H1 (cell line): ENCODE measurements at regions not wholly inside any gene's neighbourhood (a gene's known extent, or its start where the extent isn't known, plus 50 kb on each side); places are given as distances from the start of the nearest gene placed in this dataset.

ENCODE experiments used
- CTCF ChIA-PET: fragments of 300-600 bp; sonication (Branson Sonifier 250); formaldehyde crosslinking; loops from one replicate; lab custom pipeline; 2021; ENCODE audit not compliant: partially characterized antibody; lab: Charles Lee
- POLR2A ChIA-PET: fragments of 300-600 bp; sonication (Branson Sonifier 250); formaldehyde crosslinking; loops from one replicate; lab custom pipeline; 2021; ENCODE audit warnings: inconsistent platforms; ENCODE audit not compliant: partially characterized antibody; lab: Charles Lee
- DNase-seq, 2 experiments: peaks; one replicate each; pipeline versions ENCODE4 v3.0.0 to v3.0.0-alpha.2; 2010 to 2022; ENCODE audit warnings: low spot score in 2 of 2, low read depth in 1 of 2, mixed read lengths in 1 of 2
- FAIRE-seq: peaks from 2 replicates; lab custom pipeline; 2011; peaks lifted over from hg19 to GRCh38; lab: Jason Lieb, UNC
- H2AFZ ChIP-seq: 2 replicates; pipeline ENCODE4 v1.8.1; 2012; ENCODE audit warnings: low read length, inconsistent platforms
- H2AK5ac ChIP-seq: 2 replicates; pipeline ENCODE4 v1.6.1; 2013; ENCODE audit warnings: low read depth, low read length
- H2BK120ac ChIP-seq: replicated peaks from 2 replicates; pipeline ENCODE3; 2013; ENCODE audit warnings: low read depth, low read length, inconsistent platforms
- H2BK12ac ChIP-seq: 2 replicates; pipeline ENCODE4 v1.6.1; 2013; ENCODE audit warnings: low read depth, low read length
- H2BK15ac ChIP-seq: 2 replicates; pipeline ENCODE4 v1.6.1; 2013; ENCODE audit warnings: low read length
- H2BK20ac ChIP-seq: 2 replicates; pipeline ENCODE4 v1.6.1; 2013; ENCODE audit warnings: low read length
- H2BK5ac ChIP-seq: 2 replicates; pipeline ENCODE4 v1.6.1; 2013; ENCODE audit warnings: low read depth, low read length
- H3K14ac ChIP-seq: 2 replicates; pipeline ENCODE4 v1.6.1; 2013; ENCODE audit warnings: inconsistent platforms; ENCODE audit not compliant: insufficient read length
- H3K18ac ChIP-seq: 2 replicates; pipeline ENCODE4 v1.6.1; 2013; ENCODE audit warnings: low read length; ENCODE audit errors: extremely low read depth
- H3K23ac ChIP-seq: 2 replicates; pipeline ENCODE4 v1.6.1; 2013; ENCODE audit warnings: inconsistent platforms; ENCODE audit not compliant: insufficient read length
- H3K23me2 ChIP-seq: 2 replicates; pipeline ENCODE4 v1.6.1; 2013; ENCODE audit warnings: low read depth, low read length
- H3K27ac ChIP-seq: 2 replicates; pipeline ENCODE4 v1.6.1; 2011; ENCODE audit warnings: low read depth, low read length, inconsistent platforms
- H3K27me3 ChIP-seq, 4 experiments: replicated peaks in 1 of 4; 1 replicate in 1 of 4; 2 replicates in 3 of 4; pipeline versions ENCODE4 v1.6.1 to v1.8.1; 2011 to 2013; ENCODE audit warnings: low read length in 3 of 4, mild to moderate bottlenecking in 3 of 4, inconsistent platforms in 2 of 4, mixed read lengths in 2 of 4, moderate library complexity in 1 of 4; ENCODE audit not compliant: control insufficient read depth in 3 of 4, insufficient read depth in 3 of 4; ENCODE audit errors: extremely low read depth in 1 of 4
- H3K36me3 ChIP-seq, 4 experiments: 2 replicates each; pipeline versions ENCODE4 v1.6.1 to v1.8.1; 2011 to 2013; ENCODE audit warnings: mild to moderate bottlenecking in 4 of 4, low read length in 3 of 4, moderate library complexity in 2 of 4, control low read depth in 1 of 4, inconsistent platforms in 1 of 4; ENCODE audit not compliant: insufficient read depth in 4 of 4, control insufficient read depth in 2 of 4
- H3K4ac ChIP-seq: replicated peaks from 2 replicates; pipeline ENCODE3; 2013; ENCODE audit warnings: low read length, low read depth, mixed read lengths, inconsistent platforms; ENCODE audit not compliant: insufficient read length
- H3K4me1 ChIP-seq, 4 experiments: replicated peaks in 1 of 4; 1 replicate in 1 of 4; 2 replicates in 3 of 4; pipeline versions ENCODE4 v1.6.1 to v1.8.1; 2011 to 2013; ENCODE audit warnings: low read length in 3 of 4, inconsistent platforms in 2 of 4, mixed read lengths in 1 of 4; ENCODE audit not compliant: insufficient read depth in 4 of 4, control insufficient read depth in 3 of 4
- H3K4me2 ChIP-seq, 2 experiments: 2 replicates each; pipeline versions ENCODE4 v1.6.1 to v1.8.1; 2011 to 2013; ENCODE audit warnings: low read depth in 2 of 2, low read length in 2 of 2, control low read depth in 1 of 2, inconsistent platforms in 1 of 2, mild to moderate bottlenecking in 1 of 2; ENCODE audit not compliant: insufficient read depth in 1 of 2
- H3K4me3 ChIP-seq, 4 experiments: fragments of 200-600, 300-600 bp in 1 of 4; sonication (generic), shearing (Covaris generic), sonication (Bioruptor Twin) in 1 of 4; 2 replicates each; pipeline versions ENCODE4 v1.5.1 to v1.8.1; 2011 to 2016; ENCODE audit warnings: low read length in 4 of 4, low read depth in 3 of 4, control low read depth in 2 of 4, inconsistent platforms in 2 of 4, mild to moderate bottlenecking in 2 of 4, mixed read lengths in 1 of 4, moderate library complexity in 1 of 4; ENCODE audit not compliant: insufficient read depth in 2 of 4; ENCODE audit errors: extremely low read depth in 1 of 4
- H3K56ac ChIP-seq: replicated peaks from 2 replicates; pipeline ENCODE3; 2013; ENCODE audit warnings: low read depth, mild to moderate bottlenecking, mixed read lengths, low read length, inconsistent platforms; ENCODE audit not compliant: insufficient read length
- H3K79me1 ChIP-seq: 2 replicates; pipeline ENCODE4 v1.6.1; 2013; ENCODE audit warnings: low read depth, low read length, control low read depth
- H3K79me2 ChIP-seq, 2 experiments: 2 replicates each; pipeline versions ENCODE4 v1.6.1 to v1.8.1; 2012 to 2013; ENCODE audit warnings: low read length in 2 of 2, mild to moderate bottlenecking in 2 of 2, inconsistent platforms in 1 of 2; ENCODE audit not compliant: insufficient read depth in 2 of 2, control insufficient read depth in 1 of 2
- H3K9ac ChIP-seq, 4 experiments: replicated peaks in 1 of 4; 1 replicate in 1 of 4; 2 replicates in 3 of 4; pipeline versions ENCODE4 v1.6.1 to v1.8.1; 2011 to 2013; ENCODE audit warnings: low read depth in 3 of 4, low read length in 3 of 4, control low read depth in 2 of 4, mild to moderate bottlenecking in 2 of 4, moderate library complexity in 2 of 4, inconsistent platforms in 1 of 4; ENCODE audit errors: extremely low read depth in 1 of 4
- H3K9me3 ChIP-seq, 2 experiments: 2 replicates each; pipeline versions ENCODE4 v1.6.1 to v1.8.1; 2012 to 2013; ENCODE audit warnings: mild to moderate bottlenecking in 2 of 2, moderate library complexity in 2 of 2, control low read depth in 1 of 2, inconsistent platforms in 1 of 2, low read depth in 1 of 2, low read length in 1 of 2, mixed read lengths in 1 of 2; ENCODE audit not compliant: insufficient read depth in 2 of 2
- H4K20me1 ChIP-seq, 2 experiments: replicated peaks in 1 of 2; 2 replicates each; pipeline versions ENCODE3 to v1.8.1; 2011 to 2013; ENCODE audit warnings: inconsistent platforms in 2 of 2, low read length in 2 of 2, mild to moderate bottlenecking in 1 of 2; ENCODE audit not compliant: insufficient read depth in 2 of 2, control insufficient read depth in 1 of 2
- H4K5ac ChIP-seq: 2 replicates; pipeline ENCODE4 v1.6.1; 2013; ENCODE audit warnings: low read length, low read depth, mixed read lengths, inconsistent platforms; ENCODE audit not compliant: insufficient read length
- H4K8ac ChIP-seq: 2 replicates; pipeline ENCODE4 v1.8.0; 2013; ENCODE audit warnings: mild to moderate bottlenecking, moderate library complexity, low read length, inconsistent platforms; ENCODE audit not compliant: insufficient read depth; ENCODE audit errors: extremely low read depth
- H4K91ac ChIP-seq: replicated peaks from 2 replicates; pipeline ENCODE3; 2013; ENCODE audit warnings: low read length, mixed read lengths, inconsistent platforms; ENCODE audit not compliant: insufficient read length
- ATF3 ChIP-seq: IDR thresholded peaks from 2 replicates; pipeline ENCODE4 v1.6.1; 2011; ENCODE audit warnings: low read depth, mild to moderate bottlenecking, low read length; ENCODE audit not compliant: insufficient read depth
- BRCA1 ChIP-seq: IDR thresholded peaks from 2 replicates; pipeline ENCODE4 v1.6.1; 2012; ENCODE audit warnings: low read depth, low read length, improper control_type of control experiment
- CEBPB ChIP-seq: IDR thresholded peaks from 2 replicates; pipeline ENCODE4 v1.6.1; 2012; ENCODE audit warnings: low read depth, low read length
- CHD2 ChIP-seq: IDR thresholded peaks from 2 replicates; pipeline ENCODE4 v1.6.1; 2012; ENCODE audit warnings: low read length, improper control_type of control experiment
- CREB1 ChIP-seq: IDR thresholded peaks from 2 replicates; pipeline ENCODE4 v1.6.1; 2012; ENCODE audit warnings: inconsistent platforms
- FOSL1 ChIP-seq: IDR thresholded peaks from 2 replicates; pipeline ENCODE4 v1.6.1; 2011; ENCODE audit warnings: mild to moderate bottlenecking, low read depth, low read length, moderate library complexity; ENCODE audit not compliant: insufficient read depth
- GTF2F1 ChIP-seq: IDR thresholded peaks from 2 replicates; pipeline ENCODE4 v1.6.1; 2012; ENCODE audit warnings: low read depth, low read length, improper control_type of control experiment, borderline replicate concordance
- HDAC2 ChIP-seq, 2 experiments: fragments of 300-600 bp in 1 of 2; sonication (generic) in 1 of 2; IDR thresholded peaks; 2 replicates each; pipeline ENCODE4 v1.6.1; 2011 to 2012; ENCODE audit warnings: low read depth in 2 of 2, low read length in 2 of 2, mild to moderate bottlenecking in 2 of 2, moderate library complexity in 2 of 2, borderline replicate concordance in 1 of 2, inconsistent platforms in 1 of 2
- KDM1A ChIP-seq: fragments of 200-600, 300-600 bp; sonication (generic); IDR thresholded peaks from 2 replicates; pipeline ENCODE4 v1.7.1; 2016; ENCODE audit warnings: mild to moderate bottlenecking, low read length, borderline replicate concordance
- KDM4A ChIP-seq: IDR thresholded peaks from one replicate; pipeline ENCODE4 v1.7.1; 2012; ENCODE audit warnings: low read depth, mild to moderate bottlenecking, moderate library complexity, low read length, inconsistent platforms; ENCODE audit not compliant: severe bottlenecking
- MAFK ChIP-seq: IDR thresholded peaks from 2 replicates; pipeline ENCODE4 v1.6.1; 2012; ENCODE audit warnings: low read depth, mild to moderate bottlenecking, improper control_type of control experiment, low read length
- POU5F1 ChIP-seq: IDR thresholded peaks from 2 replicates; pipeline ENCODE4 v1.6.1; 2011; ENCODE audit warnings: low read depth, mild to moderate bottlenecking, low read length, moderate library complexity
- TAF1 ChIP-seq: IDR thresholded peaks from 2 replicates; pipeline ENCODE4 v1.6.1; 2011; ENCODE audit warnings: mild to moderate bottlenecking, low read depth, low read length
- TAF7 ChIP-seq: optimal IDR thresholded peaks from 2 replicates; pipeline ENCODE3; 2011; ENCODE audit warnings: low read depth, mild to moderate bottlenecking, inconsistent platforms, low read length, moderate library complexity, borderline replicate concordance
- TCF12 ChIP-seq: IDR thresholded peaks from 2 replicates; pipeline ENCODE4 v1.6.1; 2011; ENCODE audit warnings: low read depth, mild to moderate bottlenecking, low read length
- TEAD4 ChIP-seq: IDR thresholded peaks from 2 replicates; pipeline ENCODE4 v1.6.1; 2012; ENCODE audit warnings: low read depth, low read length, inconsistent platforms, mixed read lengths
- WGBS, 2 experiments: shearing (Covaris generic) in 1 of 2; methylation state at CpG; one replicate each; pipeline versions ENCODE4 v1.1.6 to v1.1.7; 2013 to 2015; ENCODE audit warnings: low lambda C conversion rate in 2 of 2, mixed read lengths in 2 of 2, inconsistent platforms in 1 of 2, low coverage in 1 of 2, missing lambda C conversion rate in 1 of 2; ENCODE audit not compliant: insufficient replicate concordance in 2 of 2, insufficient coverage in 1 of 2, insufficient read length in 1 of 2; ENCODE audit errors: extremely low coverage in 1 of 2, missing lambda C conversion rate in 1 of 2; 5-methylcytosine and 5-hydroxymethylcytosine counted together

- Histone ChIP-seq H3K36me3 (no peaks in the 10 kb centered on the region), H3K14ac (no peak overlapping the region), H2BK20ac (no peak overlapping the region), H4K20me1 (no peaks in the 10 kb centered on the region), H3K27me3 (no peaks in the 10 kb centered on the region), H3K4ac (no peak overlapping the region), H2BK12ac (no peak overlapping the region), H2BK15ac (no peak overlapping the region), H4K91ac (no peak overlapping the region), H2AK5ac (no peak overlapping the region), H2BK120ac (no peak overlapping the region), H3K23me2 (no peaks in the 10 kb centered on the region), H3K4me1 (peaks cover 0 to 3% (median 0%) of the 10 kb centered on the region in 4 experiments; a peak in 1 of 7 replicates), H3K56ac (no peak overlapping the region), H4K5ac (no peak overlapping the region), H3K18ac (no peak overlapping the region), H4K8ac (no peak overlapping the region), H2AFZ (no peak overlapping the region), H3K23ac (no peak overlapping the region), H3K4me2 (no peak overlapping the region), H3K79me2 (no peaks in the 10 kb centered on the region), H3K9ac (no peak overlapping the region), H3K4me3 (no peak overlapping the region), H3K27ac (no peak overlapping the region), H2BK5ac (no peak overlapping the region), H3K79me1 (no peaks in the 10 kb centered on the region), H3K9me3 (no peaks in the 10 kb centered on the region)
- POLR2A ChIA-PET, result no interaction called here
- WGBS, 2 experiments, result 83% methylated on average over 1 of the region's 1 CpG; no CpG with 5 or more reads in 1 of the 2 experiments
- FAIRE-seq (no peak), DNase-seq (no peak)
- CTCF ChIA-PET, result interaction anchor here (0.7 kb wide), 1 partner anchor 58 kb away, joined by 3 read pairs; no protein-coding TSS in a partner anchor
- TF ChIP-seq KDM4A (no peak), GTF2F1 (no peak), CREB1 (no peak), MAFK (no peak), TAF1 (no peak), TCF12 (no peak), CHD2 (no peak), TAF7 (no peak), POU5F1 (no peak), KDM1A (no peak), CEBPB (no peak), TEAD4 (no peak), HDAC2 (IDR thresholded peaks at IDR 0.05; ENCODE audit: borderline replicate concordance in 1 of 2, low read depth in 2 of 2, low read length in 2 of 2) (no peak), BRCA1 (no peak), FOSL1 (no peak), ATF3 (no peak)
These were observed 76.8 kb upstream of the SCEL start for GRCh38 chr13:77458736-77459135.
